PC-3 (cell line): ENCODE measurements at regions not wholly inside any gene's neighbourhood (a gene's known extent, or its start where the extent isn't known, plus 50 kb on each side); places are given as distances from the start of the nearest gene placed in this dataset.

Experiments
- EZH2 ChIP-seq: fragments of 300-600 bp; sonication (generic); IDR thresholded peaks from one replicate; pipeline ENCODE4 v1.6.1; 2017; ENCODE audit warnings: antibody characterized with exemption, mild to moderate bottlenecking, low read length; ENCODE audit not compliant: unreplicated experiment
- EZH2phosphoT487 ChIP-seq: fragments of 300-600 bp; sonication (generic); IDR thresholded peaks from 2 replicates; pipeline ENCODE4 v1.6.1; 2018; ENCODE audit warnings: mild to moderate bottlenecking, antibody characterized with exemption, low read length, borderline replicate concordance
- TF ChIP-seq, protein P1 (sequence below): fragments of 300-600 bp; sonication (generic); conservative IDR thresholded peaks from 2 replicates; pipeline ENCODE4 v1.5.1; 2017; ENCODE audit warnings: antibody characterized with exemption, low read depth, mild to moderate bottlenecking, low read length

DNA sequence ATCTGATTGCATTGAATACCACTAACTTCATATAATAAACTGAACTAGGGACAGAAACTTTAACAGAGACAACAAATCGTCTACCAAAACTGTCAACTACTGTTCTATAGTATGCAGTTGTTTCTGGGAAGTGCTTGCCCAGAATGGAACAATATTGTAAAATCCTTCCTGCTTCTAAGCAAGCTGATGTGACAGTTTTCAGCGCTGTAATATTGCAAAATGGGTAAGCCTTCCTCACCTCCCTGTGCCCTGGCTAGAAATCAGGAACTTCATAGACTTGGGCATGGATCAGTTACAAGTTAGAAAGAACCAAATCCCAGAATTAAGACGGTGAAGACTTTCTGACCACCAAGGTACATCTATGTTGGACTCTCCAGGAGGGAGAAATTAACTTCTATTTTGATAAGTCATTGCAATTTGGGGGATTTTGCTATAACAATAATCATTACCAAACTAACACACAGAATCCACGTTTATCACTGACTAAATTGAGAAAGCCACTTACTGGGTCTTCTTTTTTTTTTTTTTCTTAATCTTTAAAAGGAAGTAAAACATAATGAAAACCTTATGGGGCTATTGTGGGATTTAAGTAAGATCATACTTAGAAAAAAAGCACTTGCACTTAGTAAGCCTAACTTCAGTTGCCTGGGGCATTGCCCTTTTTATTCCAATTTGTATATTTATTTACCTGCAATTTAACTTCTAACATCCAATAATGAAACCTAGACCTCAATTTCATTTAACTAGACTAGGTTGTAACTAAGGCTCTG, 261.5 kb downstream of the TRIB2 start:
- TF ChIP-seq, protein P1, sequence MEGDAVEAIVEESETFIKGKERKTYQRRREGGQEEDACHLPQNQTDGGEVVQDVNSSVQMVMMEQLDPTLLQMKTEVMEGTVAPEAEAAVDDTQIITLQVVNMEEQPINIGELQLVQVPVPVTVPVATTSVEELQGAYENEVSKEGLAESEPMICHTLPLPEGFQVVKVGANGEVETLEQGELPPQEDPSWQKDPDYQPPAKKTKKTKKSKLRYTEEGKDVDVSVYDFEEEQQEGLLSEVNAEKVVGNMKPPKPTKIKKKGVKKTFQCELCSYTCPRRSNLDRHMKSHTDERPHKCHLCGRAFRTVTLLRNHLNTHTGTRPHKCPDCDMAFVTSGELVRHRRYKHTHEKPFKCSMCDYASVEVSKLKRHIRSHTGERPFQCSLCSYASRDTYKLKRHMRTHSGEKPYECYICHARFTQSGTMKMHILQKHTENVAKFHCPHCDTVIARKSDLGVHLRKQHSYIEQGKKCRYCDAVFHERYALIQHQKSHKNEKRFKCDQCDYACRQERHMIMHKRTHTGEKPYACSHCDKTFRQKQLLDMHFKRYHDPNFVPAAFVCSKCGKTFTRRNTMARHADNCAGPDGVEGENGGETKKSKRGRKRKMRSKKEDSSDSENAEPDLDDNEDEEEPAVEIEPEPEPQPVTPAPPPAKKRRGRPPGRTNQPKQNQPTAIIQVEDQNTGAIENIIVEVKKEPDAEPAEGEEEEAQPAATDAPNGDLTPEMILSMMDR, result no peak
- TF ChIP-seq EZH2phosphoT487, result no peak
- TF ChIP-seq EZH2, result no peak
